ENCODE measurements at regions not wholly inside any gene's neighbourhood (a gene's known extent, or its start where the extent isn't known, plus 50 kb on each side); places are given as distances from the start of the nearest gene placed in this dataset.

GRCh38 chr2:134023854-134024253 is 230.0 kb upstream of the MGAT5 start:
- Histone ChIP-seq H2BK120ac (ENCODE audit: low read depth, low read length) (no peak overlapping the region), H3K9me1 (ENCODE audit: insufficient read depth, low read length) (peaks cover 3% of the 10 kb centered on the region; the same call in 1 of the 2 replicates), H3K23ac (ENCODE audit: low read depth, low read length) (no peak overlapping the region), H4K20me1 (ENCODE audit: insufficient read depth, low read length) (no peaks in the 10 kb centered on the region), H3K56ac (ENCODE audit: extremely low read depth, insufficient read depth, low read length) (no peak overlapping the region), H3K4me3 (ENCODE audit: insufficient read depth, low read depth, low read length) (no peak overlapping the region), H3K36me3 (ENCODE audit: control insufficient read depth, insufficient read depth, low read length) (no peaks in the 10 kb centered on the region), H3K14ac (replicated peaks; ENCODE audit: low read depth, low read length) (no peak overlapping the region), H2BK20ac (ENCODE audit: low read depth, low read length) (no peak overlapping the region), H3K9ac (ENCODE audit: low read depth, low read length) (no peak overlapping the region), H3K4me1 (ENCODE audit: control insufficient read depth, insufficient read depth, low read length) (no peaks in the 10 kb centered on the region; the same call in 1 of the 2 replicates), H4K91ac (ENCODE audit: insufficient read depth, low read depth, low read length) (no peak overlapping the region), H3K27me3 (ENCODE audit: control insufficient read depth, insufficient read depth, low read length) (peaks cover 5% of the 10 kb centered on the region), H2AFZ (replicated peaks; ENCODE audit: low read length, poor library complexity) (no peak overlapping the region), H4K5ac (ENCODE audit: low read depth, low read length) (no peak overlapping the region), H2AK5ac (ENCODE audit: low read depth, low read length) (no peak overlapping the region), H2AK9ac (replicated peaks; ENCODE audit: low read depth, low read length, poor library complexity) (no peak overlapping the region), H3K4ac (ENCODE audit: low read depth, low read length) (no peak overlapping the region), H2BK15ac (ENCODE audit: low read depth, low read length) (no peak overlapping the region), H3K27ac (ENCODE audit: insufficient read depth, low read length) (no peak overlapping the region), H3K79me1 (ENCODE audit: low read depth in 1 of 2, low read length in 2 of 2) (no peaks in the 10 kb centered on the region), H3K18ac (ENCODE audit: low read depth, low read length) (no peak overlapping the region), H4K8ac (ENCODE audit: low read depth in 2 of 2, low read length in 2 of 2) (no peak overlapping the region), H3K4me2 (ENCODE audit: low read depth, low read length) (no peak overlapping the region), H2BK5ac (ENCODE audit: low read depth, low read length, poor library complexity, severe bottlenecking) (no peak overlapping the region), H3K9me3 (ENCODE audit: control insufficient read depth, insufficient read depth, low read length) (no peaks in the 10 kb centered on the region; the same call in 1 of the 2 replicates)
- intact Hi-C loops (cut with micrococcal nuclease) (no loop called here), in situ Hi-C loops (cut with MboI; ENCODE audit: low sequenced_read_pairs) (no loop called here), dilution Hi-C loops (cut with HindIII; ENCODE audit: low sequenced_read_pairs, unreplicated experiment) (no loop called here)
- CTCF ChIA-PET, result no interaction called here
- no peak for ATAC-seq (ENCODE audit: low read depth)
- BruUV-seq (replicated peaks), result no TSS peak
- 78% methylated on average over 3 of the region's 5 CpGs; no CpG with 5 or more reads in 1 of the 2 experiments for WGBS, 2 experiments (ENCODE audit: extremely low coverage in 2 of 2, insufficient read length in 1 of 2)
- POLR2A ChIA-PET (ENCODE audit: unreplicated experiment), result no interaction called here
- TF ChIP-seq FOS (IDR thresholded peaks at IDR 0.05; ENCODE audit: low read depth, low read length), result no peak
- TF ChIP-seq SMC3 (IDR thresholded peaks at IDR 0.05; ENCODE audit: low read depth, low read length), result no peak
- no peak for DNase-seq
